NCI-H2171 (cell line): ENCODE measurements at regions not wholly inside any gene's neighbourhood (a gene's known extent, or its start where the extent isn't known, plus 50 kb on each side); places are given as distances from the start of the nearest gene placed in this dataset.

Experiments
- DNase-seq: peaks from one replicate; lab custom pipeline; 2025; lab: John Stamatoyannopoulos, UW

- DNase-seq: no peak
These were observed 136.6 kb upstream of the RARB start for GRCh38 chr3:25291481-25291905.

- DNase-seq: no peak
These were observed 136.0 kb upstream of the RARB start for GRCh38 chr3:25292036-25292435.

- no peak for DNase-seq
These were observed 135.5 kb upstream of the RARB start for GRCh38 chr3:25292595-25292994.

- no peak for DNase-seq
These were observed 134.3 kb upstream of the RARB start for GRCh38 chr3:25293736-25294135.

GRCh38 chr3:25294169-25294805 lies 133.8 kb upstream of the RARB start:
- DNase-seq: no peak

GRCh38 chr3:25297667-25298585 lies 130.1 kb upstream of the RARB start:
- no peak for DNase-seq

GRCh38 chr3:25300141-25300540 lies 127.9 kb upstream of the RARB start:
- DNase-seq: no peak

- DNase-seq: no peak
These were observed 123.1 kb upstream of the RARB start for GRCh38 chr3:25304916-25305315.

GRCh38 chr3:25306066-25306465 lies 122.0 kb upstream of the RARB start:
- no peak for DNase-seq

GRCh38 chr3:25306705-25307104 lies 121.4 kb upstream of the RARB start:
- DNase-seq: no peak

- DNase-seq: no peak
These were observed 114.8 kb upstream of the RARB start for GRCh38 chr3:25313286-25313685.

GRCh38 chr3:25324954-25325655 lies 103.0 kb upstream of the RARB start:
- DNase-seq: no peak

GRCh38 chr3:25335356-25335755 lies 92.7 kb upstream of the RARB start:
- no peak for DNase-seq

- DNase-seq: no peak
These were observed 89.8 kb upstream of the RARB start for GRCh38 chr3:25338158-25338725.

GRCh38 chr3:25339225-25339624 lies 88.8 kb upstream of the RARB start:
- DNase-seq: no peak

- DNase-seq: no peak
These were observed 83.4 kb upstream of the RARB start for GRCh38 chr3:25344670-25345069.

GRCh38 chr3:25349095-25349494 lies 79.0 kb upstream of the RARB start:
- no peak for DNase-seq

- DNase-seq: no peak
These were observed 78.0 kb upstream of the RARB start for GRCh38 chr3:25349828-25350724.

- DNase-seq: no peak
These were observed 77.3 kb upstream of the RARB start for GRCh38 chr3:25350725-25351114.

- DNase-seq: no peak
These were observed 74.0 kb upstream of the RARB start for GRCh38 chr3:25354071-25354470.
